ENCODE measurements at regions not wholly inside any gene's neighbourhood (a gene's known extent, or its start where the extent isn't known, plus 50 kb on each side); places are given as distances from the start of the nearest gene placed in this dataset.

GRCh38 chr21:35232545-35233176 is 183.6 kb upstream of the RUNX1 start:
- no peaks in the 10 kb centered on the region for H3K79me2 ChIP-seq (ENCODE audit: low read length)
- peaks cover 57% of the 10 kb centered on the region for H3K4me1 ChIP-seq (ENCODE audit: low read length)
- no peak for DNase-seq
- no peak overlapping the region for H3K9ac ChIP-seq (ENCODE audit: low read length)
- peaks cover 56% of the 10 kb centered on the region for H3K27me3 ChIP-seq (replicated peaks; ENCODE audit: insufficient read depth, low read length)
- no peaks in the 10 kb centered on the region for H3K36me3 ChIP-seq (replicated peaks; ENCODE audit: insufficient read depth, low read length)
- H3F3A ChIP-seq (ENCODE audit: insufficient read depth, low read length), result peaks cover 23% of the 10 kb centered on the region
- no peaks in the 10 kb centered on the region for H3K9me3 ChIP-seq (replicated peaks; ENCODE audit: insufficient read depth, low read length)
- H3K9me2 ChIP-seq (replicated peaks; ENCODE audit: insufficient read depth, low read length), result no peaks in the 10 kb centered on the region
- no peaks in the 10 kb centered on the region for H4K20me1 ChIP-seq (ENCODE audit: insufficient read depth, low read length)
- H3K27ac ChIP-seq (ENCODE audit: low read length), result no peak overlapping the region
- H3K4me2 ChIP-seq (ENCODE audit: low read depth, low read length), result no peak overlapping the region
- no peak overlapping the region for H2AFZ ChIP-seq (ENCODE audit: low read length)
- no peak overlapping the region for H3K4me3 ChIP-seq (ENCODE audit: low read length)
- TF ChIP-seq EZH2 (optimal IDR thresholded peaks at IDR 0.05; ENCODE audit: low read depth, low read length), result no peak
- no peak for TF ChIP-seq EZH2phosphoT487 (IDR thresholded peaks at IDR 0.05; ENCODE audit: low read length)
- no peak for TF ChIP-seq CTCF (IDR thresholded peaks at IDR 0.05; ENCODE audit: low read length)

DNA sequence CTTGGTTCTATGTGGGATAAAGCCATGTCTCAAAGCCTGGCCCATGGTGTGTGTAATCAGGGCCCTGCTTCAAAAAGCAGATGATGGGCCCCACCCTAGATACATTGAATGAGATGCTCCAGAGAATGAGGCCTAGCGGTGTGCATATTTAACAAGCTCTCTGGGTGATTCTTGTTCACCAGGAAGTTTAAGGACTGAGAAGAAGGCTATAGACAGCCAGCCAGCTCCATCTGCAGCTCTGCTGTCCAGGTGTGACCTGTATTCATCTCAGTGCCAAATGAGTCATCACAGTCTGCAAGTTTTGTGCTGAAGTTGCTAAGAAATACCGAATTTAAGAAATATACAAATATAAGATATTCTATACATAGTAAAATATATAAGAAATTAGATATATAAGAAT is 182.0 kb upstream of the RUNX1 start:
- TF ChIP-seq CTCF (IDR thresholded peaks at IDR 0.05; ENCODE audit: low read length) (no peak), EZH2 (optimal IDR thresholded peaks at IDR 0.05; ENCODE audit: low read depth, low read length) (no peak), EZH2phosphoT487 (IDR thresholded peaks at IDR 0.05; ENCODE audit: low read length) (no peak)
- Histone ChIP-seq H3F3A (ENCODE audit: insufficient read depth, low read length) (peaks cover 38% of the 10 kb centered on the region), H2AFZ (ENCODE audit: low read length) (no peak overlapping the region), H3K27me3 (replicated peaks; ENCODE audit: insufficient read depth, low read length) (peaks cover 55% of the 10 kb centered on the region), H3K36me3 (replicated peaks; ENCODE audit: insufficient read depth, low read length) (no peaks in the 10 kb centered on the region), H3K4me3 (ENCODE audit: low read length) (no peak overlapping the region), H3K4me2 (ENCODE audit: low read depth, low read length) (no peak overlapping the region), H3K4me1 (ENCODE audit: low read length) (peaks cover 70% of the 10 kb centered on the region), H4K20me1 (ENCODE audit: insufficient read depth, low read length) (peaks cover 6% of the 10 kb centered on the region), H3K79me2 (ENCODE audit: low read length) (no peaks in the 10 kb centered on the region), H3K27ac (ENCODE audit: low read length) (no peak overlapping the region), H3K9ac (ENCODE audit: low read length) (no peak overlapping the region), H3K9me2 (replicated peaks; ENCODE audit: insufficient read depth, low read length) (no peaks in the 10 kb centered on the region), H3K9me3 (replicated peaks; ENCODE audit: insufficient read depth, low read length) (no peaks in the 10 kb centered on the region)
- peak; percentile 50 for DNase-seq

DNA sequence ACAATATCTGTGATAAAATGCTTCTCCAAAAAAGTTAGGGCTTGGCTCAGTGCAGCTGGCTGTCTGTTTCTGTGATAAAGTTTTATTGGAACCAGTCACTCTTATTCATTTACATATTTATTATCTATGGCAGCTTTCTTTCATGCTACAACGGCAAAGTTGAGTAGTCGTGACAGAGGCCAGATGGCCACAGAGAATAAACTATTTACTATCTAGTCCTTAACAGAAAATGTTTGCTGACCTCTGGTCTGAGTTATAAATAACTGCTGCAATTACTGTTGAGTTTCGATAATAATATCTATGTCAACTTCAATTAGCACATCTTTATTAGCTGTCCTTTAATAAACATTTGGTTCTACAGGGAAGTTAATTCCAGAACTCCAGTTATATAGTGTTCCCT is 180.2 kb upstream of the RUNX1 start:
- no peak overlapping the region for H3K27ac ChIP-seq (ENCODE audit: low read length)
- H3K9ac ChIP-seq (ENCODE audit: low read length), result no peak overlapping the region
- H3K79me2 ChIP-seq (ENCODE audit: low read length), result no peaks in the 10 kb centered on the region
- H3F3A ChIP-seq (ENCODE audit: insufficient read depth, low read length), result peaks cover 30% of the 10 kb centered on the region
- H3K36me3 ChIP-seq (replicated peaks; ENCODE audit: insufficient read depth, low read length), result no peaks in the 10 kb centered on the region
- TF ChIP-seq CTCF (IDR thresholded peaks at IDR 0.05; ENCODE audit: low read length) (no peak), EZH2phosphoT487 (IDR thresholded peaks at IDR 0.05; ENCODE audit: low read length) (no peak), EZH2 (optimal IDR thresholded peaks at IDR 0.05; ENCODE audit: low read depth, low read length) (no peak)
- H3K27me3 ChIP-seq (replicated peaks; ENCODE audit: insufficient read depth, low read length), result peaks cover 69% of the 10 kb centered on the region
- no peaks in the 10 kb centered on the region for H3K9me3 ChIP-seq (replicated peaks; ENCODE audit: insufficient read depth, low read length)
- no peak overlapping the region for H3K4me3 ChIP-seq (ENCODE audit: low read length)
- H3K9me2 ChIP-seq (replicated peaks; ENCODE audit: insufficient read depth, low read length), result no peaks in the 10 kb centered on the region
- H3K4me2 ChIP-seq (ENCODE audit: low read depth, low read length), result no peak overlapping the region
- no peak overlapping the region for H2AFZ ChIP-seq (ENCODE audit: low read length)
- H3K4me1 ChIP-seq (ENCODE audit: low read length), result peaks cover 58% of the 10 kb centered on the region
- no peak for DNase-seq
- peaks cover 11% of the 10 kb centered on the region for H4K20me1 ChIP-seq (ENCODE audit: insufficient read depth, low read length)
